C4-2B (cell line): ENCODE measurements at regions not wholly inside any gene's neighbourhood (a gene's known extent, or its start where the extent isn't known, plus 50 kb on each side); places are given as distances from the start of the nearest gene placed in this dataset.
"Not testable (repeated sequence)": the region's sequence is repeated elsewhere in the genome, so short reads cannot be mapped to it uniquely, and the experiment has no call there.

Experiments
- H3K27ac ChIP-seq: fragments of 450-650 bp; 2 replicates; pipeline ENCODE4 v1.5.1; 2017
- CTCF ChIP-seq: fragments of 450-650 bp; conservative IDR thresholded peaks from 2 replicates; pipeline ENCODE4 v1.5.1; 2017; ENCODE audit warnings: mild to moderate bottlenecking
- ZFX ChIP-seq: fragments of 450-650 bp; IDR thresholded peaks from 2 replicates; pipeline ENCODE4 v1.6.1; 2017

GRCh38 chr12:88816201-88816600, 235.9 kb upstream of the KITLG start:
- no peak for TF ChIP-seq CTCF
- no peak for TF ChIP-seq ZFX
- H3K27ac ChIP-seq: no peak overlapping the region

GRCh38 chr12:88814779-88815178, 234.5 kb upstream of the KITLG start:
- no peak for TF ChIP-seq ZFX
- TF ChIP-seq CTCF: no peak

GRCh38 chr12:88812610-88813009, 232.3 kb upstream of the KITLG start:
- no peak for TF ChIP-seq CTCF
- TF ChIP-seq ZFX: no peak
- no peak overlapping the region for H3K27ac ChIP-seq

More at GRCh38 chr12:88814779-88815178, 234.5 kb upstream of the KITLG start:
- no peak overlapping the region for H3K27ac ChIP-seq

GRCh38 chr12:88810806-88811205, 230.5 kb upstream of the KITLG start:
- no peak overlapping the region for H3K27ac ChIP-seq
- TF ChIP-seq ZFX: no peak
- TF ChIP-seq CTCF: no peak

GRCh38 chr12:88809841-88810240, 229.6 kb upstream of the KITLG start:
- not testable (repeated sequence) for H3K27ac ChIP-seq

- TF ChIP-seq CTCF (no peak), ZFX (no peak)
- H3K27ac ChIP-seq: no peak overlapping the region
Observed at GRCh38 chr12:88805692-88806091, 225.4 kb upstream of the KITLG start.

GRCh38 chr12:88805286-88805685, 225.0 kb upstream of the KITLG start:
- no peak for TF ChIP-seq ZFX
- no peak for TF ChIP-seq CTCF
- no peak overlapping the region for H3K27ac ChIP-seq

- TF ChIP-seq ZFX: no peak
- TF ChIP-seq CTCF: no peak
- H3K27ac ChIP-seq: no peak overlapping the region
Observed at GRCh38 chr12:88802096-88802706, 221.9 kb upstream of the KITLG start.
